Liver (tissue), 7 donors: ENCODE measurements at regions not wholly inside any gene's neighbourhood (a gene's known extent, or its start where the extent isn't known, plus 50 kb on each side); places are given as distances from the start of the nearest gene placed in this dataset.
"Not testable (repeated sequence)": the region's sequence is repeated elsewhere in the genome, so short reads cannot be mapped to it uniquely, and the experiment has no call there.

Experiments used
- DNase-seq: peaks from one replicate; pipeline ENCODE4 v3.0.0-alpha.2; 2017; ENCODE audit warnings: low spot score
- H3K27ac ChIP-seq, 2 donors: one replicate each; pipeline ENCODE4 v1.7.0; 2013; ENCODE audit warnings: inconsistent platforms in 2 of 2, low read length in 2 of 2, control low read depth in 1 of 2, low read depth in 1 of 2, mild to moderate bottlenecking in 1 of 2
- H3K27me3 ChIP-seq, 4 donors: one replicate each; pipeline versions ENCODE4 v1.6.1 to v1.7.0; 2013; ENCODE audit warnings: low read length in 3 of 4, inconsistent platforms in 1 of 4, mild to moderate bottlenecking in 1 of 4, moderate library complexity in 1 of 4; ENCODE audit not compliant: control insufficient read depth in 4 of 4, insufficient read depth in 4 of 4
- H3K36me3 ChIP-seq, 4 donors: one replicate each; pipeline versions ENCODE4 v1.6.1 to v1.7.0; 2013; ENCODE audit warnings: low read length in 3 of 4, mild to moderate bottlenecking in 3 of 4, low read depth in 1 of 4, moderate library complexity in 1 of 4; ENCODE audit not compliant: control insufficient read depth in 4 of 4, insufficient read depth in 3 of 4
- H3K4me1 ChIP-seq, 4 donors: one replicate each; pipeline versions ENCODE4 v1.6.1 to v1.7.0; 2013; ENCODE audit warnings: low read length in 3 of 4, mild to moderate bottlenecking in 3 of 4, moderate library complexity in 1 of 4; ENCODE audit not compliant: control insufficient read depth in 4 of 4, insufficient read depth in 4 of 4
- H3K4me3 ChIP-seq, 3 donors: one replicate each; pipeline versions ENCODE4 v1.6.1 to v1.7.0; 2013; ENCODE audit warnings: low read length in 3 of 3, control low read depth in 1 of 3, low read depth in 1 of 3, mild to moderate bottlenecking in 1 of 3
- H3K9ac ChIP-seq, 2 donors: one replicate each; pipeline ENCODE4 v1.7.0; 2013; ENCODE audit warnings: low read length in 2 of 2, mild to moderate bottlenecking in 2 of 2, moderate library complexity in 2 of 2, control low read depth in 1 of 2, low read depth in 1 of 2
- H3K9me3 ChIP-seq, 4 donors: one replicate each; pipeline versions ENCODE4 v1.6.1 to v1.7.0; 2013; ENCODE audit warnings: low read length in 3 of 4; ENCODE audit not compliant: control insufficient read depth in 4 of 4
- ATF3 ChIP-seq: IDR thresholded peaks from 2 replicates; pipeline ENCODE4 v1.6.1; 2016; ENCODE audit warnings: antibody characterized with exemption
- EGR1 ChIP-seq, 2 donors: IDR thresholded peaks; 2 replicates each; pipeline ENCODE4 v1.6.1; 2016 to 2018; ENCODE audit warnings: antibody characterized with exemption in 2 of 2, low read depth in 2 of 2
- FOXA1 ChIP-seq: IDR thresholded peaks from 2 replicates; pipeline ENCODE4 v1.6.1; 2016; ENCODE audit warnings: antibody characterized with exemption
- FOXA2 ChIP-seq: IDR thresholded peaks from 2 replicates; pipeline ENCODE4 v1.6.1; 2016; ENCODE audit warnings: antibody characterized with exemption
- HNF4A ChIP-seq, 2 donors: conservative IDR thresholded peaks; 2 replicates each; pipeline ENCODE4 v1.6.1; 2016; ENCODE audit warnings: antibody characterized with exemption in 2 of 2, mild to moderate bottlenecking in 2 of 2
- HNF4G ChIP-seq: IDR thresholded peaks from 2 replicates; pipeline ENCODE4 v1.6.1; 2016; ENCODE audit warnings: antibody characterized with exemption
- JUND ChIP-seq, 2 donors: IDR thresholded peaks; 2 replicates each; pipeline ENCODE4 v1.6.1; 2016; ENCODE audit warnings: antibody characterized with exemption in 2 of 2
- MAX ChIP-seq: IDR thresholded peaks from 2 replicates; pipeline ENCODE4 v1.6.1; 2016; ENCODE audit warnings: antibody characterized with exemption
- NR2F2 ChIP-seq: IDR thresholded peaks from 2 replicates; pipeline ENCODE4 v1.6.1; 2016; ENCODE audit warnings: antibody characterized with exemption
- RAD21 ChIP-seq, 2 donors: IDR thresholded peaks; 2 replicates each; pipeline ENCODE4 v1.6.1; 2016; ENCODE audit warnings: antibody characterized with exemption in 2 of 2, mild to moderate bottlenecking in 2 of 2
- REST ChIP-seq: IDR thresholded peaks from 2 replicates; pipeline ENCODE4 v1.6.1; 2016; ENCODE audit warnings: antibody characterized with exemption, mild to moderate bottlenecking
- SP1 ChIP-seq: IDR thresholded peaks from 2 replicates; pipeline ENCODE4 v1.6.1; 2018; ENCODE audit warnings: antibody characterized with exemption, mild to moderate bottlenecking
- TAF1 ChIP-seq: conservative IDR thresholded peaks from 2 replicates; pipeline ENCODE4 v1.6.1; 2016; ENCODE audit warnings: antibody characterized with exemption, mild to moderate bottlenecking
- YY1 ChIP-seq: IDR thresholded peaks from 2 replicates; pipeline ENCODE4 v1.6.1; 2016; ENCODE audit warnings: antibody characterized with exemption, mild to moderate bottlenecking
- ZBTB33 ChIP-seq: IDR thresholded peaks from 2 replicates; pipeline ENCODE4 v1.6.1; 2016; ENCODE audit warnings: antibody characterized with exemption
- WGBS: extraction: QIAGEN DNeasy Blood & Tissue Kit; methylation state at CpG from one replicate; pipeline ENCODE4 v1.1.7; 2013; 5-methylcytosine and 5-hydroxymethylcytosine counted together
- donor health status: healthy.
- donor health status: healthy.
- donor health status: healthy.
- donor health status: healthy.

- Histone ChIP-seq H3K9ac (no peak overlapping the region), H3K36me3 (no peaks in the 10 kb centered on the region), H3K27ac (no peak overlapping the region), H3K4me1 (peaks cover 0 to 2% (median 0%) of the 10 kb centered on the region in 4 donors), H3K4me3 (no peak overlapping the region), H3K9me3 (peaks cover 0 to 4% (median 0%) of the 10 kb centered on the region in 4 donors), H3K27me3 (no peaks in the 10 kb centered on the region)
- no peak for DNase-seq
- WGBS = 88% methylated on average over 2 of the region's 2 CpGs
- no peak for TF ChIP-seq RAD21 (IDR thresholded peaks at IDR 0.05)
Measured at GRCh38 chr2:55802067-55802466, 108.4 kb upstream of the PNPT1 start.

- no peak overlapping the region for H3K27ac ChIP-seq
- no peak for DNase-seq
- no peak overlapping the region for H3K9ac ChIP-seq
- H3K4me1 ChIP-seq = peaks cover 0 to 2% (median 0%) of the 10 kb centered on the region in 4 donors
- no peaks in the 10 kb centered on the region for H3K36me3 ChIP-seq
- WGBS = 80% methylated on average over 1 of the region's 1 CpG
- no peak for TF ChIP-seq HNF4A (conservative IDR thresholded peaks at IDR 0.05)
- TF ChIP-seq SP1 = no peak
- TF ChIP-seq ATF3 = no peak
- TF ChIP-seq HNF4G = no peak
- no peak for TF ChIP-seq NR2F2
- TF ChIP-seq YY1 = no peak
- TF ChIP-seq FOXA2 = no peak
- TF ChIP-seq EGR1 (IDR thresholded peaks at IDR 0.05; ENCODE audit: low read depth in 2 of 2) = no peak
- no peak for TF ChIP-seq RAD21 (IDR thresholded peaks at IDR 0.05)
- TF ChIP-seq ZBTB33 = no peak
- no peak for TF ChIP-seq FOXA1
- no peak for TF ChIP-seq JUND (IDR thresholded peaks at IDR 0.05)
- no peak for TF ChIP-seq TAF1
- TF ChIP-seq MAX = no peak
- no peak for TF ChIP-seq REST
- H3K9me3 ChIP-seq = peaks cover 0 to 4% (median 0%) of the 10 kb centered on the region in 4 donors
- H3K4me3 ChIP-seq = no peak overlapping the region
- no peaks in the 10 kb centered on the region for H3K27me3 ChIP-seq
Measured at GRCh38 chr2:55801436-55801835, 107.8 kb upstream of the PNPT1 start.

- H3K27ac ChIP-seq, H3K9ac ChIP-seq, H3K27me3 ChIP-seq, H3K9me3 ChIP-seq, H3K4me1 ChIP-seq, H3K4me3 ChIP-seq, H3K36me3 ChIP-seq, DNase-seq: not testable (repeated sequence)
- WGBS = 92% methylated on average over 14 of the region's 14 CpGs
Measured at GRCh38 chr2:55799624-55800023, 106.0 kb upstream of the PNPT1 start.
